HG02610 (cell line): ENCODE measurements at regions not wholly inside any gene's neighbourhood (a gene's known extent, or its start where the extent isn't known, plus 50 kb on each side); places are given as distances from the start of the nearest gene placed in this dataset.

Experiments
- ATAC-seq: cut with Tn5 transposase; IDR thresholded peaks from one replicate; pipeline ENCODE4 v1.9.1; 2021; ENCODE audit warnings: mild to moderate bottlenecking, moderate library complexity; ENCODE audit not compliant: unreplicated experiment

- ATAC-seq = no peak
These were observed 503.8 kb downstream of the NPHP4 start for GRCh38 chr1:5488448-5488847.

- ATAC-seq = no peak
These were observed 506.1 kb downstream of the NPHP4 start for GRCh38 chr1:5485968-5486696.

- no peak for ATAC-seq
These were observed 506.8 kb downstream of the NPHP4 start for GRCh38 chr1:5485436-5485835.

GRCh38 chr1:5484451-5485165, 507.6 kb downstream of the NPHP4 start:
- ATAC-seq = no peak

- ATAC-seq = no peak
These were observed 510.3 kb downstream of the NPHP4 start for GRCh38 chr1:5481889-5482288.

- no peak for ATAC-seq
These were observed 511.3 kb downstream of the NPHP4 start for GRCh38 chr1:5480906-5481305.

- no peak for ATAC-seq
These were observed 512.2 kb downstream of the NPHP4 start for GRCh38 chr1:5479876-5480646.

GRCh38 chr1:5478961-5479360, 513.3 kb downstream of the NPHP4 start:
- no peak for ATAC-seq

GRCh38 chr1:5478156-5478695, 514.0 kb downstream of the NPHP4 start:
- no peak for ATAC-seq

GRCh38 chr1:5477716-5478115, 514.5 kb downstream of the NPHP4 start:
- ATAC-seq = no peak

- ATAC-seq = no peak
These were observed 516.7 kb downstream of the NPHP4 start for GRCh38 chr1:5475572-5475971.

GRCh38 chr1:5473268-5473667, 519.0 kb downstream of the NPHP4 start:
- no peak for ATAC-seq

- ATAC-seq = no peak
These were observed 525.7 kb downstream of the NPHP4 start for GRCh38 chr1:5466487-5466886.

- no peak for ATAC-seq
These were observed 526.9 kb downstream of the NPHP4 start for GRCh38 chr1:5465281-5465711.

- no peak for ATAC-seq
These were observed 527.9 kb downstream of the NPHP4 start for GRCh38 chr1:5464366-5464765.

- no peak for ATAC-seq
These were observed 531.3 kb downstream of the NPHP4 start for GRCh38 chr1:5460974-5461373.

GRCh38 chr1:5459839-5460610, 532.2 kb downstream of the NPHP4 start:
- no peak for ATAC-seq

- no peak for ATAC-seq
These were observed 534.0 kb downstream of the NPHP4 start for GRCh38 chr1:5458248-5458647.

- no peak for ATAC-seq
These were observed 536.0 kb downstream of the NPHP4 start for GRCh38 chr1:5456090-5456811.

GRCh38 chr1:5455651-5456050, 536.6 kb downstream of the NPHP4 start:
- no peak for ATAC-seq
